ENCODE measurements at regions not wholly inside any gene's neighbourhood (a gene's known extent, or its start where the extent isn't known, plus 50 kb on each side); places are given as distances from the start of the nearest gene placed in this dataset.

DNA sequence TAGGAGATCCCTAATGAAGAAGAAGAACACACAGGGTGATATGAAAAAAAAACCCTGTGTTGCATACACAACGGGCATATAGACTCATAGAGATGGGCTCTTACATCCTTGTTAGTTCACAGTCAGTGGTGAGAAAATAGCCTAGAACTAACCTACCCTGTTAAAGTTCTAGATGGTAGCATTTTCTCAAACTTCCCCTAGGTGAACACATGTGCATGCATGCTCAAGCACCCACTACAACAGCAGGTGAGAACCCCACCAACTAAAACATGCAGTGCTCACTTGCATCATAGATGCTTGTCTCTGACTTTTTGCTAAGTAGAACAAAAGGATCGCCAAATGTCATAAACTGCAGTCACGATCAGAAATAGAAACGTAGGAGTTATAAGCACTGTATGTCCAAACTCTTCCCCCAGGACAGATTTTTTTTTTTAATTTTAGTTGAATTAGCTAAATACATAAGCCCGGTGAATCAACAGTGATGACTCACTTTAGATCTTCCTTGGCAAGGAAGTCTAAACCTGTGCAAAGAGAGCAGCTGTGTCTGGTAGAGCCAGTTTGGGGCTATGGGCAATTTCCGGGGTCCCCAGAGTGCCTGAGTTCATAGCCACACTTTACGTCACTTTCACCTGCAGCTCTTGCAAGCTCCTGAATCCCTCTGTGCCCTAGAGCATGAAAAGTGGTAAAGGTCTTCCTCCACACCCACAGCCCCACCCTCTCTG, 96.2 kb upstream of the SEMA6D start:
- DNase-seq (ENCODE audit: low read depth): no peak

DNA sequence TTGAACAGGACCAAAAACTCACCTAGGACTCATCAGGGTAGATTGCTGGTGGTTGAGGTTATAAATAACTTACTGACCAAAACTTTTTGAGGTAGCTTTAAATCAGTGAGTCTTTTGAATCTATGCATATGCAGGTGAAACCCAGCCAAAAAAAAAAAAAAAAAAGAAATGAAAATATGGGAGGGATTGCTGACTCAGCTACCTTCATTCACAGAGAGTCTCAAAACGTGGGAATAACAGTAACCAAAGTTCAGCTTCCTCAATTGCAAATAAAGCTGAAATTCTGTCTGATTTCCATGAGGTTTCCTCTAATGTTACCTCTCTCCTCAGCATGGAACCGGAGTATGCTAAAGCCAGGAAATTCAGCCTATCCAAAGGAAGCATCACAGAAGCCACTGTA, 95.2 kb upstream of the SEMA6D start:
- no peak for DNase-seq (ENCODE audit: low read depth)

DNA sequence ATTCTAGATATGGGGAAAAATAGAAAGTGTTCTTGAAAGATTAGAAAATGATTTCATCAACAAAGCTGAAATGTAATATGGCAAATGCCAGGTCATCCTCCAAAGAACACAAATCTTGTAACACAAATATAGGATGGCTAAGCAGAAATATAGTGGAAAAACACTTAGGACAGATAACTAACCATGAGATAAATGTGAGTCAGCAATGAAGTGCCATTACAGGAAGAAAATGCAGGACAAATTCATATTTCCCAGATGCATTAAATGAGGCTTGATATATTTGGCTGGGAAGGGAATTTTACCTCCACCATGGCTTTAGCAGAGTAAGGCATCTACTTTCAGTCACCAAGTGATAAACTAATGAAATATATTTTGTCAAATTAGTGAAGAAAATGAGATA, 92.8 kb upstream of the SEMA6D start:
- DNase-seq (ENCODE audit: low read depth): no peak

DNA sequence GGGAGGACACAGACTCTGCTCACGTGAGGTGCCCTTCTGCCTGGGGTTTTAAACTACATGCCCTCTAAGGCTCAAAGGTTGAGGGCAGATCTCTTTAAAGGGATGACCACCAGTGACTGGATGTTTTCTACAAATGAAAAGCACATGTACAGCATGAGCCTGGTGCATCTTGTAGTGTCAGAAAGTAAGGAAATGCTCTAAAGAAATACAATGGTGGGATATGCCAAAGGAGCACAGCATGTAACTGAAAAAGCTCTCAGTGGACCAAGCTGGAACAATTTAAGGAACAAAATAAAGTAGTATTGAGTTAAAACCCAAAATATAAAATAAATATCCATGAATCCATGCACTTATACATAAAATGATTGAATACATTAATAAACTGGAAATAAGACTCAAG, 78.3 kb upstream of the SEMA6D start:
- DNase-seq (ENCODE audit: low read depth): no peak

DNA sequence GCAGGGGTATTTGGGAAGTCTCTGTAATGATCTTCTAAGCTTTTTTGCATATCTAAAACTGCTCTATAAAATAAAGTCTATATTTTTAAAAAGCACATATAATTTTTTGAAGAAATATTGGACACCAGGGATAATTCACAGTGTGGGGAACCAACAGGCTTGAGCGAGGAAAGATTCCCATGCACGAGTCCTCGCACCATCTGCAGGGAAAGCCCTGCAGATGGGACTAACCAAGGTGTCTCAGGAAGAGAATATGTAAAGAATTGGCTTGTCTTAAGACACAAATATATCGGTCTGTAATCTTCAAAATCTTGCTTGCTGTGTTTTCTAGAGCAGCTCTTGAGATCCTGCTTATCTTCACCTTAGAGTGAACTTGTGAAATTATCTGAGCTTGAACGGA, 77.2 kb upstream of the SEMA6D start:
- DNase-seq (ENCODE audit: low read depth): no peak

DNA sequence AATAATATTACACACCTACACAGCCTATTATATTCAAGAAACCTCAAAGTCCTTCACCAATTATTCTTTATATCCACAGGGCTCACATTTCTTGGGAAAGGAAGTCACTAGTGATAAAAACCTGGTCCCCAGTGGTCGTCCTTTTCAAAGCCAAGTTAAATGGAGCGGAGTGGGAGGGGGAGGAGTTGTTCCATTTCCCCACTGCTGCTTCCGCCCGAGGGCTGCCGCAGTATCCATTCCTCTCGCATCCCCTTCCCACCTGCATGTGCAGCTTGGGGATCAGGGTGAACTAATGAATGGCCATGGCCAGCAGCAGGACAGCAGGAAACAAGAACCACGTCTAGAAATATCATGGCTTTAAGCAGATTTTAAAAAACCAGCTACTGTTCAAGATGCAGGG, 76.4 kb upstream of the SEMA6D start:
- DNase-seq (ENCODE audit: low read depth): no peak

DNA sequence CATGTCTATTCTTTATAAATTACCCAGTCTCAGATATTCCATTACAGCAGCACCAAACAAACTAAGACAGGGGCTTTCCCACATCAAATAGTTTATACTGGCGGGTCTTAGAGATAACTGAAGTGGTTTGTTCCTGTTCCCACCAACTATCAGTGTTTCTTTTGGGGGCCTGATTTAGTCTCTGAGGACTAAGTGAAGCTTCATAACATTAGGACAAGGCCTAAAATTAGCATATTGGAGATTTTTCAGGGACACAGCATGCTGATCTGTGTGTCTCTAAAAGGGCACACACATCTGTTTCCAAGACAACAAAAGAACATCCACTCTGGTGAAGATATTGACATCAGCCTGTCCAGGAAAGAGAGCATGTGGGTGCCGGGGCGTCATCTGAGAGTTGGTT, 72.6 kb upstream of the SEMA6D start:
- DNase-seq (ENCODE audit: low read depth): no peak

DNA sequence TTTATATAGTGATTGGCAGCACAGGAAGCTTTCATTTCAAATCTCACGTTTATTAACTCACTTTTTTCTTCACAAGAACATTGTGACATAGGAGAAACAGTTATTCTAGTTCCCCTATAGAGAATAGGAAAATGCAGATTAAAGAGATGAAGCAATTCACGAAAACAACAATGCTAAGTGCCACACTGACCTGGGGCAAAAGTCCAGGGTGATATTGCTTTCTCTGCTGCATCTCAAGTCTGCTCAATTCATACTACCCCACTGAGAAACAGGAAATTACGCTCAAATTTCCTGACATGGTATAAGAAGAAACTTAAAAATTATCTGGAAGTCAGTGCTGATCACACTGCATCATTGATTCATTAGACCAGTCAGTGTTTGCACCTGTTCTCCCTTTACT, 66.7 kb upstream of the SEMA6D start:
- DNase-seq (ENCODE audit: low read depth): no peak

DNA sequence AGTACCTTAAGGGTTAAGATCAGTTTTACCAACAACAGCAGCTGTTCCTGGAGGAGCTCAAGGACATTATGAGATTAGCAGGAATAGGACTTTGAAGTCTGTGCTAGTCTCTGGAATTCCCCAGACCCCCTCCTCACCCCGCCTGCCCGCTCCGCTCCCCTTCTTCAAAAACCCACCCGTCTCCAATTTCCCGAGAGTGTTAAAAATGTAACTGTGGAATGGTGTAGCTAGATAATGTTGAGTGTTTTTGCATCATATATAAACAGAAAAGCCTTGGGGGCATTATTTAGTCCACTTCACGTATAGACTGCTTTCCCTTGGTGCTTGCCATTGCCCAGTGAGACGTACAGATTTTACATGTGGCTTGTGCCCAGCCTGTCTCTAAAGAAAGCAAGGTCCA, 65.0 kb upstream of the SEMA6D start:
- no peak for DNase-seq (ENCODE audit: low read depth)

DNA sequence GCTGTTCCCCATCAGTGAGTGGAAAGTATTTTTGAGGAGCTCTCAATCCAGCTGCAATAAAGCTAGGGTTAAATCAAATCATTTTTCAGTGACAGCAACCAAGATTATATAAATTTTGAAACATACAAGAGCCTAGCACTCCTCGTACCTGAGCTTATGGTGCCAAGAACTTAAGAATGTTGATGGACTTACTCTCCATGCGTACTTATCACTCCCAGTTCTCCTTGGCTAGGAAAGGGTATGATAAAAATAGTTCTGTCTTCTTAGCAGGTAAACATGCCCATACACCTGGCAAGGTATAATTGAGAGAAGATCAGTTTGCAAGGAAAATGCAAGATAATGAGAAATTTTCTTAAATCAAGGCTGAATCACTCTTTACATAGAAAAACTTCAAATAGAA, 64.5 kb upstream of the SEMA6D start:
- no peak for DNase-seq (ENCODE audit: low read depth)

DNA sequence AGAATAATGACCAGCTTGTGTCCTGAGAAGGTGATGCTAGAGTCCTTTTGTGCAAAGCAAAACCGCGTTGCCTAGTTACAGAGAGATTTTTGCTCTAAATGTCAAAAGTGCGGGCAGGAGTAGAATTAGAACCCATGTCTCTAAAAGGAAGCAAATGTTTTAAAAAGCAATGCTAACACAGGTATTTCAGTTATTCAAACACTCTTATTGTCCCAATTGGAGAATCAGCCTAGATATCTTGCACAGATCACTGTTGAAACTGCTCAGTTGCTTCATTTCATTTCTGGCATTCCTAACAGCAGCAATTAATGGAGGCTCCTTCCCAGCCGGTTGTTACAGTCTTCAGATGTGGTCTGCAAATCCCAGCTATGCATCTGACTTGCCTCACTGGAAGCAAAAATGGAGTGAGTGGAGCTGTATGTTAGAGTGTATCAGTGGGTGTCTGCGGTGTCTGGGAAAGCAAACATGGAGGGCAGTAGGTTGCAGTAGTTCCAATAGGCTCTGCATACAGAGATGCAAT, 55.6 kb upstream of the SEMA6D start:
- no peak for DNase-seq (ENCODE audit: low read depth)

DNA sequence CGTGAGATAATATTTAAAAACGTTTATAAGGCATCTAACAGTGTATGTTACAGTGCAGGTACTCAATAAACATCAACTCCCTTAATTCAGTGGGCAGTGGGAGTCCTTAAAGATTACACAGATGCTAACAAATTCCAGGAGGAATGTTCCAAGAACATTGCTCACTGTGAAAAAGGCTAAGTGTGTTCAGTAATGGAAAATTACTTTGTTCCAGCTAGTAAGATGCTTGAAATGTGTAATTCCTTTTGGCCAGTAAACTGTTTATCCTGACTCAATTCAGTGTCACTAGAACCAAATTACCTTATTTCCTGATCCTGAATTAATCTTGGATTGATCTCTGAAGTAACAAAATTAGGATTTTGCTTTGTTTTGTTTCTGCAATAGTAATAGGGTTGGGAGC, 54.2 kb upstream of the SEMA6D start:
- no peak for DNase-seq (ENCODE audit: low read depth)

All from activated T-helper 9 cell treated with anti-CD3 and anti-CD28 coated beads, Interleukin-2, amount 50 U/mL, for 16 hours (primary cell).